GM18873 (cell line): ENCODE measurements at regions not wholly inside any gene's neighbourhood (a gene's known extent, or its start where the extent isn't known, plus 50 kb on each side); places are given as distances from the start of the nearest gene placed in this dataset.

Experiments
- ATAC-seq: cut with Tn5 transposase; IDR thresholded peaks from one replicate; pipeline ENCODE4 v1.9.1; 2021; ENCODE audit warnings: mild to moderate bottlenecking, moderate library complexity, moderate number of reproducible peaks; ENCODE audit not compliant: unreplicated experiment, low FRiP score

- ATAC-seq = no peak
These were observed 103.1 kb upstream of the PRLR start for GRCh38 chr5:35333366-35333765.

GRCh38 chr5:35331956-35332950 lies 102.0 kb upstream of the PRLR start:
- ATAC-seq = no peak

- ATAC-seq = no peak
These were observed 95.5 kb upstream of the PRLR start for GRCh38 chr5:35325836-35326235.

- no peak for ATAC-seq
These were observed 94.4 kb upstream of the PRLR start for GRCh38 chr5:35324679-35325078.

GRCh38 chr5:35324201-35324600 lies 93.9 kb upstream of the PRLR start:
- no peak for ATAC-seq

- peak; percentile 14 for ATAC-seq
These were observed 89.7 kb upstream of the PRLR start for GRCh38 chr5:35320029-35320428.

GRCh38 chr5:35319333-35320002 lies 89.2 kb upstream of the PRLR start:
- peak; percentile 96 for ATAC-seq

GRCh38 chr5:35317586-35317985 lies 87.3 kb upstream of the PRLR start:
- no peak for ATAC-seq

- no peak for ATAC-seq
These were observed 86.5 kb upstream of the PRLR start for GRCh38 chr5:35316611-35317274.

GRCh38 chr5:35313291-35313690 lies 83.0 kb upstream of the PRLR start:
- ATAC-seq = no peak

- ATAC-seq = no peak
These were observed 82.0 kb upstream of the PRLR start for GRCh38 chr5:35312267-35312666.

- ATAC-seq = no peak
These were observed 79.3 kb upstream of the PRLR start for GRCh38 chr5:35309365-35310130.

GRCh38 chr5:35308421-35308820 lies 78.1 kb upstream of the PRLR start:
- ATAC-seq = no peak

- no peak for ATAC-seq
These were observed 76.6 kb upstream of the PRLR start for GRCh38 chr5:35306716-35307365.

GRCh38 chr5:35305336-35306020 lies 75.2 kb upstream of the PRLR start:
- ATAC-seq = no peak

- ATAC-seq = no peak
These were observed 74.0 kb upstream of the PRLR start for GRCh38 chr5:35304291-35304690.

- no peak for ATAC-seq
These were observed 72.9 kb upstream of the PRLR start for GRCh38 chr5:35303152-35303551.

- ATAC-seq = peak; percentile 95
These were observed 72.3 kb upstream of the PRLR start for GRCh38 chr5:35302544-35302943.

- ATAC-seq = no peak
These were observed 67.5 kb upstream of the PRLR start for GRCh38 chr5:35297755-35298154.
